Upper lobe of left lung (tissue), 4 donors: ENCODE measurements at regions not wholly inside any gene's neighbourhood (a gene's known extent, or its start where the extent isn't known, plus 50 kb on each side); places are given as distances from the start of the nearest gene placed in this dataset.

Source experiments
- CTCF ChIP-seq, 6 experiments: fragments of 450-650 bp in 4 of 6; fragments of 200-600 bp in 2 of 6; sonication (generic) in 2 of 6; IDR thresholded peaks; one replicate each; pipeline ENCODE4 v1.5.1; 2016 to 2019; ENCODE audit warnings: antibody characterized with exemption in 6 of 6
- EP300 ChIP-seq, 4 donors: sonication (generic); formaldehyde crosslinking; IDR thresholded peaks; one replicate each; pipeline ENCODE4 v1.5.1; 2017; ENCODE audit warnings: antibody characterized with exemption in 4 of 4, control low read depth in 2 of 4
- POLR2A ChIP-seq, 4 donors: fragments of 450-650 bp; IDR thresholded peaks; one replicate each; pipeline ENCODE4 v1.5.1; 2016 to 2017; ENCODE audit warnings: antibody characterized with exemption in 4 of 4, mild to moderate bottlenecking in 2 of 4
- POLR2AphosphoS5 ChIP-seq, 2 donors: sonication (generic); formaldehyde crosslinking; IDR thresholded peaks; one replicate each; pipeline ENCODE4 v1.5.1; 2017; ENCODE audit warnings: antibody characterized with exemption in 2 of 2

GRCh38 chr12:3378655-3379054 is 112.3 kb upstream of the PRMT8 start:
- no peak for TF ChIP-seq CTCF (IDR thresholded peaks at IDR 0.05)
- no peak for TF ChIP-seq POLR2AphosphoS5 (IDR thresholded peaks at IDR 0.05)
- TF ChIP-seq POLR2A (IDR thresholded peaks at IDR 0.05): no peak
- no peak for TF ChIP-seq EP300 (IDR thresholded peaks at IDR 0.05)
